ENCODE measurements at regions not wholly inside any gene's neighbourhood (a gene's known extent, or its start where the extent isn't known, plus 50 kb on each side); places are given as distances from the start of the nearest gene placed in this dataset.

GRCh38 chr4:147407261-147408045 lies 73.4 kb upstream of the EDNRA start:
- H3K4me1 ChIP-seq (ENCODE audit: control insufficient read depth in 1 of 2, insufficient read depth in 2 of 2, low read length in 2 of 2): no peaks in the 10 kb centered on the region
- H3K27ac ChIP-seq (ENCODE audit: low read length): no peak overlapping the region
- no peak overlapping the region for H3K4me3 ChIP-seq (ENCODE audit: low read depth in 1 of 2, low read length in 2 of 2)
- H3K36me3 ChIP-seq (ENCODE audit: control insufficient read depth in 1 of 2, insufficient read depth in 2 of 2, low read length in 2 of 2): no peaks in the 10 kb centered on the region
- H3K9me3 ChIP-seq (ENCODE audit: control insufficient read depth in 1 of 2, low read length in 2 of 2): no peaks in the 10 kb centered on the region
- H3K27me3 ChIP-seq (ENCODE audit: low read depth, low read length): no peaks in the 10 kb centered on the region

- no peaks in the 10 kb centered on the region for H3K4me1 ChIP-seq (ENCODE audit: control insufficient read depth in 1 of 2, insufficient read depth in 2 of 2, low read length in 2 of 2)
- no peaks in the 10 kb centered on the region for H3K27me3 ChIP-seq (ENCODE audit: low read depth, low read length)
- no peaks in the 10 kb centered on the region for H3K9me3 ChIP-seq (ENCODE audit: control insufficient read depth in 1 of 2, low read length in 2 of 2)
- no peak overlapping the region for H3K27ac ChIP-seq (ENCODE audit: low read length)
- H3K36me3 ChIP-seq (ENCODE audit: control insufficient read depth in 1 of 2, insufficient read depth in 2 of 2, low read length in 2 of 2): no peaks in the 10 kb centered on the region
- no peak overlapping the region for H3K4me3 ChIP-seq (ENCODE audit: low read depth in 1 of 2, low read length in 2 of 2)
These were observed 72.7 kb upstream of the EDNRA start for GRCh38 chr4:147408189-147408588.

- Histone ChIP-seq H3K36me3 (ENCODE audit: control insufficient read depth in 1 of 2, insufficient read depth in 2 of 2, low read length in 2 of 2) (no peaks in the 10 kb centered on the region), H3K4me3 (ENCODE audit: low read depth in 1 of 2, low read length in 2 of 2) (no peak overlapping the region), H3K27me3 (ENCODE audit: low read depth, low read length) (no peaks in the 10 kb centered on the region), H3K27ac (ENCODE audit: low read length) (no peak overlapping the region), H3K9me3 (ENCODE audit: control insufficient read depth in 1 of 2, low read length in 2 of 2) (no peaks in the 10 kb centered on the region), H3K4me1 (ENCODE audit: control insufficient read depth in 1 of 2, insufficient read depth in 2 of 2, low read length in 2 of 2) (no peaks in the 10 kb centered on the region)
These were observed 71.5 kb upstream of the EDNRA start for GRCh38 chr4:147409350-147409749.

- Histone ChIP-seq H3K4me1 (ENCODE audit: control insufficient read depth in 1 of 2, insufficient read depth in 2 of 2, low read length in 2 of 2) (no peaks in the 10 kb centered on the region), H3K27me3 (ENCODE audit: low read depth, low read length) (no peaks in the 10 kb centered on the region), H3K27ac (ENCODE audit: low read length) (no peak overlapping the region), H3K36me3 (ENCODE audit: control insufficient read depth in 1 of 2, insufficient read depth in 2 of 2, low read length in 2 of 2) (no peaks in the 10 kb centered on the region), H3K4me3 (ENCODE audit: low read depth in 1 of 2, low read length in 2 of 2) (no peak overlapping the region), H3K9me3 (ENCODE audit: control insufficient read depth in 1 of 2, low read length in 2 of 2) (peaks cover 0 to 6% of the 10 kb centered on the region in 2 donors)
These were observed 62.7 kb upstream of the EDNRA start for GRCh38 chr4:147418226-147418625.

GRCh38 chr4:147421456-147421855 lies 59.4 kb upstream of the EDNRA start:
- Histone ChIP-seq H3K27me3 (ENCODE audit: low read depth, low read length) (no peaks in the 10 kb centered on the region), H3K4me1 (ENCODE audit: control insufficient read depth in 1 of 2, insufficient read depth in 2 of 2, low read length in 2 of 2) (no peaks in the 10 kb centered on the region), H3K27ac (ENCODE audit: low read length) (no peak overlapping the region), H3K36me3 (ENCODE audit: control insufficient read depth in 1 of 2, insufficient read depth in 2 of 2, low read length in 2 of 2) (no peaks in the 10 kb centered on the region), H3K4me3 (ENCODE audit: low read depth in 1 of 2, low read length in 2 of 2) (no peak overlapping the region), H3K9me3 (ENCODE audit: control insufficient read depth in 1 of 2, low read length in 2 of 2) (peaks cover 0 to 6% of the 10 kb centered on the region in 2 donors)

- Histone ChIP-seq H3K27ac (ENCODE audit: low read length) (no peak overlapping the region), H3K27me3 (ENCODE audit: low read depth, low read length) (no peaks in the 10 kb centered on the region), H3K9me3 (ENCODE audit: control insufficient read depth in 1 of 2, low read length in 2 of 2) (peaks cover 0 to 3% of the 10 kb centered on the region in 2 donors), H3K36me3 (ENCODE audit: control insufficient read depth in 1 of 2, insufficient read depth in 2 of 2, low read length in 2 of 2) (no peaks in the 10 kb centered on the region), H3K4me1 (ENCODE audit: control insufficient read depth in 1 of 2, insufficient read depth in 2 of 2, low read length in 2 of 2) (no peaks in the 10 kb centered on the region), H3K4me3 (ENCODE audit: low read depth in 1 of 2, low read length in 2 of 2) (no peak overlapping the region)
These were observed 57.7 kb upstream of the EDNRA start for GRCh38 chr4:147423229-147423628.

GRCh38 chr4:147425019-147425418 lies 55.9 kb upstream of the EDNRA start:
- Histone ChIP-seq H3K9me3 (ENCODE audit: control insufficient read depth in 1 of 2, low read length in 2 of 2) (peaks cover 0 to 3% of the 10 kb centered on the region in 2 donors), H3K36me3 (ENCODE audit: control insufficient read depth in 1 of 2, insufficient read depth in 2 of 2, low read length in 2 of 2) (no peaks in the 10 kb centered on the region), H3K27ac (ENCODE audit: low read length) (no peak overlapping the region), H3K4me1 (ENCODE audit: control insufficient read depth in 1 of 2, insufficient read depth in 2 of 2, low read length in 2 of 2) (no peaks in the 10 kb centered on the region), H3K4me3 (ENCODE audit: low read depth in 1 of 2, low read length in 2 of 2) (no peak overlapping the region), H3K27me3 (ENCODE audit: low read depth, low read length) (no peaks in the 10 kb centered on the region)

GRCh38 chr4:147428583-147428982 lies 52.3 kb upstream of the EDNRA start:
- H3K9me3 ChIP-seq (ENCODE audit: control insufficient read depth in 1 of 2, low read length in 2 of 2): peaks cover 0 to 6% of the 10 kb centered on the region in 2 donors
- no peaks in the 10 kb centered on the region for H3K4me1 ChIP-seq (ENCODE audit: control insufficient read depth in 1 of 2, insufficient read depth in 2 of 2, low read length in 2 of 2)
- no peaks in the 10 kb centered on the region for H3K36me3 ChIP-seq (ENCODE audit: control insufficient read depth in 1 of 2, insufficient read depth in 2 of 2, low read length in 2 of 2)
- no peak overlapping the region for H3K4me3 ChIP-seq (ENCODE audit: low read depth in 1 of 2, low read length in 2 of 2)
- H3K27me3 ChIP-seq (ENCODE audit: low read depth, low read length): no peaks in the 10 kb centered on the region
- no peak overlapping the region for H3K27ac ChIP-seq (ENCODE audit: low read length)

GRCh38 chr4:147430111-147430510 lies 50.8 kb upstream of the EDNRA start:
- Histone ChIP-seq H3K27me3 (ENCODE audit: low read depth, low read length) (no peaks in the 10 kb centered on the region), H3K4me3 (ENCODE audit: low read depth in 1 of 2, low read length in 2 of 2) (no peak overlapping the region), H3K27ac (ENCODE audit: low read length) (no peak overlapping the region), H3K4me1 (ENCODE audit: control insufficient read depth in 1 of 2, insufficient read depth in 2 of 2, low read length in 2 of 2) (no peaks in the 10 kb centered on the region), H3K9me3 (ENCODE audit: control insufficient read depth in 1 of 2, low read length in 2 of 2) (peaks cover 0 to 6% of the 10 kb centered on the region in 2 donors), H3K36me3 (ENCODE audit: control insufficient read depth in 1 of 2, insufficient read depth in 2 of 2, low read length in 2 of 2) (no peaks in the 10 kb centered on the region)
